HEK293 (cell line): ENCODE measurements at regions not wholly inside any gene's neighbourhood (a gene's known extent, or its start where the extent isn't known, plus 50 kb on each side); places are given as distances from the start of the nearest gene placed in this dataset.

Experiments used
- KLF10 ChIP-seq: fragments of 450-650 bp; IDR thresholded peaks from 2 replicates; pipeline ENCODE4 v1.5.1; 2018; ENCODE audit warnings: missing biosample characterization, mild to moderate bottlenecking, missing genetic modification characterization
- REPIN1 ChIP-seq: fragments of 450-650 bp; formaldehyde crosslinking; IDR thresholded peaks from 2 replicates; pipeline ENCODE4 v1.5.1; 2017; ENCODE audit warnings: missing biosample characterization, missing genetic modification characterization, low read depth
- ZNF585B ChIP-seq: fragments of 450-650 bp; formaldehyde crosslinking; IDR thresholded peaks from 2 replicates; pipeline ENCODE4 v1.5.1; 2016; ENCODE audit warnings: missing biosample characterization, missing genetic modification characterization
- ZNF792 ChIP-seq: fragments of 450-650 bp; formaldehyde crosslinking; IDR thresholded peaks from 2 replicates; pipeline ENCODE4 v1.5.1; 2016; ENCODE audit warnings: missing biosample characterization, missing genetic modification characterization
- TF ChIP-seq, protein P1 (sequence below): fragments of 450-650 bp; formaldehyde crosslinking; IDR thresholded peaks from 2 replicates; pipeline ENCODE4 v1.5.1; 2016; ENCODE audit warnings: missing biosample characterization, missing genetic modification characterization

DNA sequence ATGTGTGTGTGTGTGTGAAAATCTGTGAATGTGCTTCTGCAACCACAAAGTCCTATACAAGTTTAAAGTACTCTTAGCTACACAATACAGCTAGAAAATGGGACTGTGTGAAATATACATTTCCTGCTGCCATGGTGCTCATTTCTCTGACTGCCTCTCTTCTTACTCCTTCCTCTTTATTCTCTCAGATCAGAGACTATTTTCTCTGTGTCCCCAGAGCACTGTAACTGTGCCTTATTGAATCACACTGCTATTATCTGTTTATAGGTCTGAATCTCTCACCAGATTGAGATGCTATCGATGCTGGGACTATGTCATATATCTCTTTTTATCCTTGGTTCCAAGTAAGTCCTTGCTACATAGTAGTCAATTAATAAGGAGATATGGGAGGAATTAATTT lies 217.9 kb upstream of the SLCO3A1 start:
- TF ChIP-seq, protein P1, sequence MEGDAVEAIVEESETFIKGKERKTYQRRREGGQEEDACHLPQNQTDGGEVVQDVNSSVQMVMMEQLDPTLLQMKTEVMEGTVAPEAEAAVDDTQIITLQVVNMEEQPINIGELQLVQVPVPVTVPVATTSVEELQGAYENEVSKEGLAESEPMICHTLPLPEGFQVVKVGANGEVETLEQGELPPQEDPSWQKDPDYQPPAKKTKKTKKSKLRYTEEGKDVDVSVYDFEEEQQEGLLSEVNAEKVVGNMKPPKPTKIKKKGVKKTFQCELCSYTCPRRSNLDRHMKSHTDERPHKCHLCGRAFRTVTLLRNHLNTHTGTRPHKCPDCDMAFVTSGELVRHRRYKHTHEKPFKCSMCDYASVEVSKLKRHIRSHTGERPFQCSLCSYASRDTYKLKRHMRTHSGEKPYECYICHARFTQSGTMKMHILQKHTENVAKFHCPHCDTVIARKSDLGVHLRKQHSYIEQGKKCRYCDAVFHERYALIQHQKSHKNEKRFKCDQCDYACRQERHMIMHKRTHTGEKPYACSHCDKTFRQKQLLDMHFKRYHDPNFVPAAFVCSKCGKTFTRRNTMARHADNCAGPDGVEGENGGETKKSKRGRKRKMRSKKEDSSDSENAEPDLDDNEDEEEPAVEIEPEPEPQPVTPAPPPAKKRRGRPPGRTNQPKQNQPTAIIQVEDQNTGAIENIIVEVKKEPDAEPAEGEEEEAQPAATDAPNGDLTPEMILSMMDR (tag by site-specific recombination): no peak
- TF ChIP-seq REPIN1 (tag by site-specific recombination): no peak
- TF ChIP-seq ZNF792 (tag by site-specific recombination): no peak
- TF ChIP-seq ZNF585B (tag by site-specific recombination): no peak
- no peak for TF ChIP-seq KLF10
